ENCODE measurements at regions not wholly inside any gene's neighbourhood (a gene's known extent, or its start where the extent isn't known, plus 50 kb on each side); places are given as distances from the start of the nearest gene placed in this dataset.

- TF ChIP-seq, protein P1, sequence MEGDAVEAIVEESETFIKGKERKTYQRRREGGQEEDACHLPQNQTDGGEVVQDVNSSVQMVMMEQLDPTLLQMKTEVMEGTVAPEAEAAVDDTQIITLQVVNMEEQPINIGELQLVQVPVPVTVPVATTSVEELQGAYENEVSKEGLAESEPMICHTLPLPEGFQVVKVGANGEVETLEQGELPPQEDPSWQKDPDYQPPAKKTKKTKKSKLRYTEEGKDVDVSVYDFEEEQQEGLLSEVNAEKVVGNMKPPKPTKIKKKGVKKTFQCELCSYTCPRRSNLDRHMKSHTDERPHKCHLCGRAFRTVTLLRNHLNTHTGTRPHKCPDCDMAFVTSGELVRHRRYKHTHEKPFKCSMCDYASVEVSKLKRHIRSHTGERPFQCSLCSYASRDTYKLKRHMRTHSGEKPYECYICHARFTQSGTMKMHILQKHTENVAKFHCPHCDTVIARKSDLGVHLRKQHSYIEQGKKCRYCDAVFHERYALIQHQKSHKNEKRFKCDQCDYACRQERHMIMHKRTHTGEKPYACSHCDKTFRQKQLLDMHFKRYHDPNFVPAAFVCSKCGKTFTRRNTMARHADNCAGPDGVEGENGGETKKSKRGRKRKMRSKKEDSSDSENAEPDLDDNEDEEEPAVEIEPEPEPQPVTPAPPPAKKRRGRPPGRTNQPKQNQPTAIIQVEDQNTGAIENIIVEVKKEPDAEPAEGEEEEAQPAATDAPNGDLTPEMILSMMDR (IDR thresholded peaks at IDR 0.05; ENCODE audit: low read depth, low read length), result no peak
- TF ChIP-seq POLR2A (IDR thresholded peaks at IDR 0.05; ENCODE audit: extremely low read depth, insufficient read length) (no peak), MAX (IDR thresholded peaks at IDR 0.05; ENCODE audit: low read depth, low read length) (no peak), MYC (IDR thresholded peaks at IDR 0.05; ENCODE audit: low read depth, low read length) (no peak)
These were observed 262.7 kb upstream of the STT3B start for GRCh38 chr3:31270010-31270409.
